ENCODE measurements at regions not wholly inside any gene's neighbourhood (a gene's known extent, or its start where the extent isn't known, plus 50 kb on each side); places are given as distances from the start of the nearest gene placed in this dataset.

GRCh38 chr9:1918108-1918507 is 97.0 kb upstream of the SMARCA2 start:
- H3K27ac ChIP-seq (ENCODE audit: low read depth, low read length), result no peak overlapping the region
- ATAC-seq, result no peak
- BruUV-seq (replicated peaks), result no TSS peak
- intact Hi-C loops (cut with micrococcal nuclease), result no loop called here
- no peaks in the 10 kb centered on the region for H3K36me3 ChIP-seq (ENCODE audit: control insufficient read depth in 1 of 2, insufficient read depth in 2 of 2, low read length in 2 of 2)
- no peak overlapping the region for H3K4me3 ChIP-seq (replicated peaks in 1 of 2; ENCODE audit: low read depth in 1 of 2, low read length in 2 of 2)
- DNase-seq (ENCODE audit: low read depth, low spot score), result no peak
- no peaks in the 10 kb centered on the region for H3K4me1 ChIP-seq (ENCODE audit: control insufficient read depth in 1 of 2, insufficient read depth in 2 of 2, low read length in 2 of 2)
- H4K20me1 ChIP-seq (ENCODE audit: insufficient read depth), result no peaks in the 10 kb centered on the region
- H3K79me2 ChIP-seq (ENCODE audit: insufficient read depth, low read length), result no peaks in the 10 kb centered on the region
- no peak overlapping the region for H3K4me2 ChIP-seq (ENCODE audit: low read length)
- H3K27me3 ChIP-seq (ENCODE audit: insufficient read depth, low read length), result peaks cover 4% of the 10 kb centered on the region; the same call in 1 of the 2 replicates
- no peaks in the 10 kb centered on the region for H3K9me2 ChIP-seq (ENCODE audit: insufficient read depth)
- ChIA-PET RAD21 (ENCODE audit: low non-redundant PET in 1 of 2, low total read pairs in 2 of 2, uncharacterized antibody in 2 of 2, unreplicated experiment in 2 of 2) (no interaction called here), POLR2A (no interaction called here), CTCF (no interaction called here)
- no peak overlapping the region for H2AFZ ChIP-seq (ENCODE audit: low read depth, low read length, poor library complexity, severe bottlenecking)
- no peak overlapping the region for H3K9ac ChIP-seq (ENCODE audit: low read length)
- H3K9me3 ChIP-seq (ENCODE audit: control insufficient read depth in 1 of 2, insufficient read depth in 1 of 2, low read depth in 1 of 2, low read length in 2 of 2), result no peaks in the 10 kb centered on the region
- TF ChIP-seq ZFX (IDR thresholded peaks at IDR 0.05) (no peak), YY1 (IDR thresholded peaks at IDR 0.05; ENCODE audit: extremely low read depth, insufficient replicate concordance, low read depth, low read length) (no peak), REST (IDR thresholded peaks at IDR 0.05; ENCODE audit: low read depth) (no peak), POLR2AphosphoS5 (IDR thresholded peaks at IDR 0.05; ENCODE audit: low read depth, low read length) (no peak), FOSL1 (IDR thresholded peaks at IDR 0.05; ENCODE audit: low read depth) (no peak), TCF7L2 (IDR thresholded peaks at IDR 0.05; ENCODE audit: borderline replicate concordance, extremely low read depth, insufficient read depth, insufficient read length) (no peak), SP1 (IDR thresholded peaks at IDR 0.05; ENCODE audit: low read depth) (no peak), ELF1 (IDR thresholded peaks at IDR 0.05; ENCODE audit: borderline replicate concordance, low read depth) (no peak), ZNF274 (IDR thresholded peaks at IDR 0.05; ENCODE audit: low read depth, low read length) (no peak), POLR2A (IDR thresholded peaks at IDR 0.05; ENCODE audit: borderline replicate concordance, extremely low read depth, insufficient read depth, insufficient read length) (no peak), EZH2 (IDR thresholded peaks at IDR 0.05) (no peak), ATF3 (IDR thresholded peaks at IDR 0.05) (no peak), CBX3 (IDR thresholded peaks at IDR 0.05; ENCODE audit: low read depth) (no peak), CEBPB (IDR thresholded peaks at IDR 0.05; ENCODE audit: low read depth) (no peak), ZBTB33 (IDR thresholded peaks at IDR 0.05; ENCODE audit: extremely low read depth, insufficient replicate concordance, low read length) (no peak), RAD21 (IDR thresholded peaks at IDR 0.05; ENCODE audit: low read depth) (no peak)

All from HCT116 (cell line).